Epithelial cell of proximal tubule (primary cell): ENCODE measurements at regions not wholly inside any gene's neighbourhood (a gene's known extent, or its start where the extent isn't known, plus 50 kb on each side); places are given as distances from the start of the nearest gene placed in this dataset.

Source experiments
- DNase-seq: peaks from one replicate; pipeline ENCODE4 v3.0.0-alpha.2; 2011; ENCODE audit warnings: low read depth
- H3K4me3 ChIP-seq: 2 replicates; pipeline ENCODE4 v1.5.1; 2011; ENCODE audit warnings: low read depth, mild to moderate bottlenecking, low read length
- TF ChIP-seq, protein P1 (sequence below): conservative IDR thresholded peaks from 2 replicates; pipeline ENCODE4 v1.5.1; 2012; ENCODE audit warnings: low read depth, mild to moderate bottlenecking, low read length

DNA sequence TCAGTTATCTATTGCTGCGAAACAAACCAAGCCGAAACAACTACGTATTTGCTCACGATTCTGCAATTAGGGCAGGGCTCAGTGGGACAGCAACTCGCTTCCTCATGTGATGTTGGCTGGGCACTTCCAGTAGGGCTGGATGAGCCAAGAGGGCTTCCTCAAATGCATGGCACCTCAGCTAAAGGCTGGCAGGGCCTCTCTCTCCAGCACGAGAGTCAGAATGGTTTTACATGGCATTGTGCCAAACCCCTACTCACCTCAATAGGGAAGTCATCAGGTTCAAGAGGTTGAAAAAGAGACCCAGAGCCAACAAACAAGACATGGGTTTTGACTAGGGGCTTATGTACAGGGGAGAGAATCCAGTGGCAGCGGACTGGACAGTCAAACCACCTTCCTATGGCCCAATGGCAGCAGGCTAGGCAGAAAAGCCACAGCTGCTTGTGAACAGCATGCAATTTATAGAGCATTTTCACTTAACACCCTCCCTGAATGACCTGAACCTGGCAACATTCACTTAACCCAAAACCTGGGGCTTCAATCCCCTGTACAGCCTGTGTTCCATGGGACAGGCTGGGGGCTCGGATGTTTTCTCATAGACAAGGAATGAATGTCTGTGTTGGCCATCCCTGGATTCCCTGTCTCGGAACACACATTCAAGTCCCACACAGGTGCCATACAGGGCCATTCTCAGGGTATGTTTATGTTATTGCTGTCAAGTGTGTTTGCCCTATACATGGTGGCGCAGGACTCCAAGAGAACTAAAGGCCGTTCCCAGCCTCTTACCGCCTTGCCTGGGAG is 154.2 kb upstream of the NAV2 start:
- H3K4me3 ChIP-seq, result no peak overlapping the region
- DNase-seq, result no peak
- TF ChIP-seq, protein P1, sequence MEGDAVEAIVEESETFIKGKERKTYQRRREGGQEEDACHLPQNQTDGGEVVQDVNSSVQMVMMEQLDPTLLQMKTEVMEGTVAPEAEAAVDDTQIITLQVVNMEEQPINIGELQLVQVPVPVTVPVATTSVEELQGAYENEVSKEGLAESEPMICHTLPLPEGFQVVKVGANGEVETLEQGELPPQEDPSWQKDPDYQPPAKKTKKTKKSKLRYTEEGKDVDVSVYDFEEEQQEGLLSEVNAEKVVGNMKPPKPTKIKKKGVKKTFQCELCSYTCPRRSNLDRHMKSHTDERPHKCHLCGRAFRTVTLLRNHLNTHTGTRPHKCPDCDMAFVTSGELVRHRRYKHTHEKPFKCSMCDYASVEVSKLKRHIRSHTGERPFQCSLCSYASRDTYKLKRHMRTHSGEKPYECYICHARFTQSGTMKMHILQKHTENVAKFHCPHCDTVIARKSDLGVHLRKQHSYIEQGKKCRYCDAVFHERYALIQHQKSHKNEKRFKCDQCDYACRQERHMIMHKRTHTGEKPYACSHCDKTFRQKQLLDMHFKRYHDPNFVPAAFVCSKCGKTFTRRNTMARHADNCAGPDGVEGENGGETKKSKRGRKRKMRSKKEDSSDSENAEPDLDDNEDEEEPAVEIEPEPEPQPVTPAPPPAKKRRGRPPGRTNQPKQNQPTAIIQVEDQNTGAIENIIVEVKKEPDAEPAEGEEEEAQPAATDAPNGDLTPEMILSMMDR, result no peak

DNA sequence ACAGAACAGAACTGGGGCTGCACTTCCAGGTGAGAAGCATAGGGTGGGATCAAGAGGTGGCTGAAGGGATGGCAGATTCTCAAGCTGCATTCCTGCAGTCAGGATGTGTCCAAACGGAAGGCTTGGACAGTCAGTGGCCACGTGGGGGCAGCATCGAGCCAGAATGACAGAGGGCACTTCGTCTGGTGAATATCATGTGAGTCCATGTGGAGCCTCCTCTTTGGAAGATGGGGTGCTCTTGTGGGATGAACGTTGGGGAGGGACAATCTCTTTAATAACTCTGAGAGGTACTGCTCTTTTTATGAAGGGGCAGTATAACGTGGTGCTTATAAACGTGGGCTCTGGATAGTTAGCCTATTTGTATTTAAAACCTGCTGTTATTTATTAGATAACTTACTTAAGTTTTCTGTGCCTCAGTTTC is 154.9 kb upstream of the NAV2 start:
- no peak for DNase-seq
- TF ChIP-seq, protein P1, result peak; percentile 94
- no peak overlapping the region for H3K4me3 ChIP-seq

DNA sequence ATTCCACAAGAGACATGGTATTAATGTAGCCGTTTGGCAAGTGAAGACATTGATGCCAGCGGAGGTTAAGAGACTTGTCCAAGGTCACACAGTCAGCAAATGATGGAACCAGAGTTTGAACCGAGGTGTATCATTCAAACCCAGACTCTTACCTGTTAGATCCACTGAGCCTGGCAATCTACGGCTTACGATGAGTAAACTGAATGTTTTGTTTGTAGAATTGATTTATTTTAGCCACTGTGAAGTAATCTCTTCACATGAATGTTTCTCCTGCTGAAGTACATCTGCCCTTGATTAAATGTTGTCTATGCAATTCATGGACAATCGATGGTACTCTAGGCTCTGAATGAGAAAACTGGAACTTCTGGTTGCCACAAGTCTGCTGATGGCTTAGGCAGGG is 155.5 kb upstream of the NAV2 start:
- TF ChIP-seq, protein P1, result no peak
- H3K4me3 ChIP-seq, result no peak overlapping the region
- DNase-seq, result no peak

DNA sequence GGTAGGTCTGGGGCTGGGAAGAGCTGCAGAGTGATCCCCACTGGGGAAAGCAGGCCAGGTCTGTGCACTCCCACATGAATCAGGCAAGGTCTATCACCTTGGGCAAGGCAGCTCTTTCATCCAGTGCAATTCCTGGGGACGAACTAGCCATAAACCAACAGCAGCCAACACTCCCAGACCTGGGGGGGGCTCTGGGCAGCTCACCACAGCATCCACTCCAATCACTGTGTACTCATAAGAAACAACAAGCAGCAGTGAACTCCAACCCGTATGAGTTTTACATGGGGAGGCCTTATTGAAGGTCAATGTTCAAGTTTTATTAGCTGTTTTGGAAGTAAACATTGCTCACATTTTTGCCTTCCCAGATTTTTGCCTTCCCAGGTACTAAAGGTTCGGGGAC is 157.4 kb upstream of the NAV2 start:
- DNase-seq, result no peak
- no peak overlapping the region for H3K4me3 ChIP-seq
- TF ChIP-seq, protein P1, result no peak

DNA sequence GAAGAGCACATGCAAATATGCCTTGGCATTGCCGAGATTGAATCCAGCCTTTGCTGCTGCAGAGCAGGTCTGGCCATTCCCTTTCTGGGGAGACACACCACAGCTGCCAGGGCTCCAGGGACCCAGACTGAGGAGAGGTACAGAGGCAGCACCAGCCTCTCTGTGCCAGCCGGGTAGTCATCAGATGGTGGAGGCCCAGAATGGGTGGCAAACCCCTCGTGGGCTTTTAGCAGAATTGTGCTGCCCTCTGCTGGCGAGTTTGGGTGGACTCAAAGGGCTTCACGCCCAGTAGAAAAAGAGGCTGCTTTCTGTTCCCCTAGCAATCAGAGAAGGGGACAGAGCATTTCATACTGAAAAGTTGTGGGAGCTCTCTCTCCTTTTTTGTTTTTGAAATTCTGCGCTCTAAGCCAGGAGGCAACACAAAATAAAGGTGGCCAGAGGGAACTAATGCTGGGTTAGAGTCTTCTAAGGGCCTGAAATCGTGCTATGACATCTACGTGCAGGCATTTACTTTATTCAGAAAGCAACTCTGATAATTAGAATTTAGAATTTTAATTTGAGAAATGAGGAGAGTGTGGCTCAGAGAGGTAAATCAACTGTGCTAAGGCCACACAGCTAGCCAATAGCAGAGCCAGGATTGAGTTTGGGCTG is 158.8 kb upstream of the NAV2 start:
- no peak overlapping the region for H3K4me3 ChIP-seq
- DNase-seq, result no peak
- TF ChIP-seq, protein P1, result peak; percentile 95

GRCh38 chr11:19552656-19553260 is 159.9 kb upstream of the NAV2 start:
- DNase-seq, result no peak
- TF ChIP-seq, protein P1, result no peak
- no peak overlapping the region for H3K4me3 ChIP-seq
